ENCODE measurements at regions not wholly inside any gene's neighbourhood (a gene's known extent, or its start where the extent isn't known, plus 50 kb on each side); places are given as distances from the start of the nearest gene placed in this dataset.

DNA sequence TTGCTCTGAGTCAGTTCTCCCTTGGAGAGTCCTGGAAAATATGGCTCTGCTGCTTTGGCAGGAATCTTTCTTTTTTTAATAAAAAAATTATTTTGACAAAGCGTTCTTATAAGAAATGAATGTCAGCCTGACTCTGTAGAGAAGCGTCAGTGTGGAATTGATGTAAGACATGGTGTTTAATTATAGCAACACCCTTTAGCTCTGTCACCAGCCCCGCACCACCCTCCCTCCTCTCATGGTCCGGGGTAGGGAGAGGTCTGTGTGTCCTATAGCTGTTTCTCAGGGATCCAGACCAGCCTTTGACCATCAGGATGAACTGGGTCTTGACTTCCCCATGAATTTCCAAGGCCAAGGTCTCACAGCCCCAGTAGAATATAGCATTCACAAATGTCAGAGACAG, 120.6 kb downstream of the CHST1 start:
- H3K27me3 Mint-ChIP-seq (ENCODE audit: low read depth in 2 of 2): peaks cover 14 to 17% of the 10 kb centered on the region in 2 donors
- 83% methylated on average over 2 of the region's 4 CpGs for WGBS (ENCODE audit: insufficient coverage)
- H3K4me3 Mint-ChIP-seq: no peak overlapping the region
- no peaks in the 10 kb centered on the region for H3K9me3 Mint-ChIP-seq
- no peaks in the 10 kb centered on the region for H3K4me1 Mint-ChIP-seq
- no peak overlapping the region for H3K27ac ChIP-seq (ENCODE audit: low read length)
- intact Hi-C loops (cut with micrococcal nuclease): no loop called here
- TF ChIP-seq, protein P1, sequence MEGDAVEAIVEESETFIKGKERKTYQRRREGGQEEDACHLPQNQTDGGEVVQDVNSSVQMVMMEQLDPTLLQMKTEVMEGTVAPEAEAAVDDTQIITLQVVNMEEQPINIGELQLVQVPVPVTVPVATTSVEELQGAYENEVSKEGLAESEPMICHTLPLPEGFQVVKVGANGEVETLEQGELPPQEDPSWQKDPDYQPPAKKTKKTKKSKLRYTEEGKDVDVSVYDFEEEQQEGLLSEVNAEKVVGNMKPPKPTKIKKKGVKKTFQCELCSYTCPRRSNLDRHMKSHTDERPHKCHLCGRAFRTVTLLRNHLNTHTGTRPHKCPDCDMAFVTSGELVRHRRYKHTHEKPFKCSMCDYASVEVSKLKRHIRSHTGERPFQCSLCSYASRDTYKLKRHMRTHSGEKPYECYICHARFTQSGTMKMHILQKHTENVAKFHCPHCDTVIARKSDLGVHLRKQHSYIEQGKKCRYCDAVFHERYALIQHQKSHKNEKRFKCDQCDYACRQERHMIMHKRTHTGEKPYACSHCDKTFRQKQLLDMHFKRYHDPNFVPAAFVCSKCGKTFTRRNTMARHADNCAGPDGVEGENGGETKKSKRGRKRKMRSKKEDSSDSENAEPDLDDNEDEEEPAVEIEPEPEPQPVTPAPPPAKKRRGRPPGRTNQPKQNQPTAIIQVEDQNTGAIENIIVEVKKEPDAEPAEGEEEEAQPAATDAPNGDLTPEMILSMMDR (IDR thresholded peaks at IDR 0.05): no peak
- no peaks in the 10 kb centered on the region for H3K4me1 ChIP-seq (ENCODE audit: control insufficient read depth, insufficient read depth, low read length)
- H3K36me3 Mint-ChIP-seq: no peaks in the 10 kb centered on the region
- H3K9me3 ChIP-seq (ENCODE audit: control insufficient read depth, insufficient read depth, low read length): no peaks in the 10 kb centered on the region
- DNase-seq (no peak), ATAC-seq (no peak)
- no peaks in the 10 kb centered on the region for H3K36me3 ChIP-seq (ENCODE audit: control insufficient read depth, insufficient read depth, low read length)
- no peak overlapping the region for H3K27ac Mint-ChIP-seq
- H3K4me3 ChIP-seq (ENCODE audit: low read length): no peak overlapping the region
- no peaks in the 10 kb centered on the region for H3K27me3 ChIP-seq (ENCODE audit: control insufficient read depth, insufficient read depth, low read length)

GRCh38 chr11:45543808-45544422, 121.5 kb downstream of the CHST1 start:
- Histone ChIP-seq H3K27me3 (ENCODE audit: control insufficient read depth, insufficient read depth, low read length) (no peaks in the 10 kb centered on the region), H3K4me3 (ENCODE audit: low read length) (no peak overlapping the region), H3K4me1 (ENCODE audit: control insufficient read depth, insufficient read depth, low read length) (no peaks in the 10 kb centered on the region), H3K9me3 (ENCODE audit: control insufficient read depth, insufficient read depth, low read length) (no peaks in the 10 kb centered on the region), H3K27ac (ENCODE audit: low read length) (no peak overlapping the region), H3K36me3 (ENCODE audit: control insufficient read depth, insufficient read depth, low read length) (no peaks in the 10 kb centered on the region)
- Mint-ChIP-seq H3K9me3 (no peaks in the 10 kb centered on the region), H3K27ac (no peak overlapping the region), H3K27me3 (ENCODE audit: low read depth in 2 of 2) (peaks cover 14 to 17% of the 10 kb centered on the region in 2 donors), H3K36me3 (no peaks in the 10 kb centered on the region), H3K4me1 (no peaks in the 10 kb centered on the region), H3K4me3 (no peak overlapping the region)
- intact Hi-C loops (cut with micrococcal nuclease): no loop called here
- DNase-seq (no peak), ATAC-seq (no peak)
- TF ChIP-seq, protein P1 (IDR thresholded peaks at IDR 0.05): no peak
- 28% methylated on average over 5 of the region's 5 CpGs for WGBS (ENCODE audit: insufficient coverage)

- TF ChIP-seq, protein P1 (IDR thresholded peaks at IDR 0.05): no peak
- H3K36me3 ChIP-seq (ENCODE audit: control insufficient read depth, insufficient read depth, low read length): no peaks in the 10 kb centered on the region
- 90% methylated on average over 2 of the region's 2 CpGs for WGBS (ENCODE audit: insufficient coverage)
- no peak overlapping the region for H3K27ac ChIP-seq (ENCODE audit: low read length)
- H3K4me3 ChIP-seq (ENCODE audit: low read length): no peak overlapping the region
- Mint-ChIP-seq H3K36me3 (no peaks in the 10 kb centered on the region), H3K4me3 (no peak overlapping the region), H3K4me1 (no peaks in the 10 kb centered on the region), H3K9me3 (no peaks in the 10 kb centered on the region), H3K27me3 (ENCODE audit: low read depth in 2 of 2) (peaks cover 14 to 17% of the 10 kb centered on the region in 2 donors), H3K27ac (no peak overlapping the region)
- H3K9me3 ChIP-seq (ENCODE audit: control insufficient read depth, insufficient read depth, low read length): no peaks in the 10 kb centered on the region
- no peak for ATAC-seq
- DNase-seq: no peak
- intact Hi-C loops (cut with micrococcal nuclease): no loop called here
- no peaks in the 10 kb centered on the region for H3K4me1 ChIP-seq (ENCODE audit: control insufficient read depth, insufficient read depth, low read length)
- H3K27me3 ChIP-seq (ENCODE audit: control insufficient read depth, insufficient read depth, low read length): no peaks in the 10 kb centered on the region
These were observed 122.3 kb downstream of the CHST1 start for GRCh38 chr11:45543081-45543480.

Data from natural killer cell (primary cell).